RWPE2 (cell line): ENCODE measurements at regions not wholly inside any gene's neighbourhood (a gene's known extent, or its start where the extent isn't known, plus 50 kb on each side); places are given as distances from the start of the nearest gene placed in this dataset.

Experiments used
- ATAC-seq: fragments of 200-7000 bp; cut with Tn5 transposase; 3 replicates; pipeline ENCODE4 v1.9.1; 2021; ENCODE audit warnings: low read depth
- DNase-seq: peaks from one replicate; pipeline ENCODE4 v3.0.0-alpha.2; 2020; ENCODE audit warnings: low spot score
- H3K27ac ChIP-seq: fragments of 450-650 bp; 2 replicates; pipeline ENCODE4 v1.5.1; 2017; ENCODE audit warnings: mild to moderate bottlenecking; ENCODE audit not compliant: poor library complexity, severe bottlenecking
- H3K27me3 ChIP-seq: fragments of 250-450 bp; sonication (Bioruptor Pico); 2 replicates; pipeline ENCODE4 v1.5.1; 2021; ENCODE audit warnings: mild to moderate bottlenecking, moderate library complexity; ENCODE audit not compliant: insufficient read depth, poor library complexity, severe bottlenecking
- H3K36me3 ChIP-seq: fragments of 250-450 bp; sonication (Bioruptor Pico); 2 replicates; pipeline ENCODE4 v1.5.1; 2020; ENCODE audit warnings: low read depth, mild to moderate bottlenecking, moderate library complexity
- H3K4me1 ChIP-seq: fragments of 250-450 bp; sonication (Bioruptor Pico); 2 replicates; pipeline ENCODE4 v1.5.1; 2021; ENCODE audit warnings: mild to moderate bottlenecking, moderate library complexity; ENCODE audit not compliant: insufficient read depth, poor library complexity, severe bottlenecking
- H3K4me3 ChIP-seq: fragments of 250-450 bp; sonication (Bioruptor Pico); 2 replicates; pipeline ENCODE4 v1.5.1; 2021; ENCODE audit warnings: mild to moderate bottlenecking, moderate library complexity; ENCODE audit not compliant: severe bottlenecking
- H3K9me3 ChIP-seq: fragments of 250-450 bp; sonication (Bioruptor Pico); 2 replicates; pipeline ENCODE4 v1.5.1; 2021; ENCODE audit warnings: mild to moderate bottlenecking, moderate library complexity; ENCODE audit not compliant: severe bottlenecking
- CTCF ChIP-seq: fragments of 450-650 bp; IDR thresholded peaks from one replicate; pipeline ENCODE4 v1.5.1; 2017; ENCODE audit warnings: mild to moderate bottlenecking, moderate library complexity; ENCODE audit not compliant: poor library complexity, severe bottlenecking

GRCh38 chr13:69487576-69487975, 620.0 kb upstream of the ATXN8OS start:
- Histone ChIP-seq H3K9me3 (no peaks in the 10 kb centered on the region), H3K27me3 (no peaks in the 10 kb centered on the region), H3K4me1 (no peaks in the 10 kb centered on the region), H3K4me3 (no peak overlapping the region), H3K27ac (no peak overlapping the region), H3K36me3 (no peaks in the 10 kb centered on the region)
- DNase-seq (no peak), ATAC-seq (no peak)
- no peak for TF ChIP-seq CTCF

- ATAC-seq (no peak), DNase-seq (no peak)
- H3K27me3 ChIP-seq, result no peaks in the 10 kb centered on the region
- H3K36me3 ChIP-seq, result no peaks in the 10 kb centered on the region
- H3K4me1 ChIP-seq, result no peaks in the 10 kb centered on the region
- H3K4me3 ChIP-seq, result no peak overlapping the region
- TF ChIP-seq CTCF, result no peak
- no peaks in the 10 kb centered on the region for H3K9me3 ChIP-seq
- no peak overlapping the region for H3K27ac ChIP-seq
Measured at GRCh38 chr13:69485991-69486592, 621.5 kb upstream of the ATXN8OS start.

GRCh38 chr13:69477451-69477850, 630.2 kb upstream of the ATXN8OS start:
- H3K9me3 ChIP-seq, result no peaks in the 10 kb centered on the region
- TF ChIP-seq CTCF, result no peak
- ATAC-seq (no peak), DNase-seq (no peak)
- H3K27me3 ChIP-seq, result no peaks in the 10 kb centered on the region
- no peak overlapping the region for H3K27ac ChIP-seq
- no peak overlapping the region for H3K4me3 ChIP-seq
- H3K4me1 ChIP-seq, result no peaks in the 10 kb centered on the region
- no peaks in the 10 kb centered on the region for H3K36me3 ChIP-seq

- H3K27ac ChIP-seq, result no peak overlapping the region
- DNase-seq (no peak), ATAC-seq (0 out of 3 replicates have a peak, but pooled peaks have one; percentile 33)
- TF ChIP-seq CTCF, result no peak
- no peaks in the 10 kb centered on the region for H3K36me3 ChIP-seq
- H3K4me3 ChIP-seq, result no peak overlapping the region
- H3K9me3 ChIP-seq, result no peaks in the 10 kb centered on the region
- H3K27me3 ChIP-seq, result no peaks in the 10 kb centered on the region
- no peaks in the 10 kb centered on the region for H3K4me1 ChIP-seq
Measured at GRCh38 chr13:69474011-69474685, 633.5 kb upstream of the ATXN8OS start.

- no peak for ATAC-seq
Measured at GRCh38 chr13:69468624-69469023, 639.0 kb upstream of the ATXN8OS start.

More at GRCh38 chr13:69468624-69469023, 639.0 kb upstream of the ATXN8OS start:
- no peak for DNase-seq
- Histone ChIP-seq H3K9me3 (no peaks in the 10 kb centered on the region), H3K4me1 (no peaks in the 10 kb centered on the region), H3K4me3 (no peak overlapping the region), H3K27me3 (no peaks in the 10 kb centered on the region), H3K36me3 (no peaks in the 10 kb centered on the region), H3K27ac (no peak overlapping the region)
- no peak for TF ChIP-seq CTCF
